Activated CD8-positive, alpha-beta memory T cell treated with anti-CD3 and anti-CD28 coated beads for 36 hours (primary cell): ENCODE measurements at regions not wholly inside any gene's neighbourhood (a gene's known extent, or its start where the extent isn't known, plus 50 kb on each side); places are given as distances from the start of the nearest gene placed in this dataset.
"Not testable (repeated sequence)": the region's sequence is repeated elsewhere in the genome, so short reads cannot be mapped to it uniquely, and the experiment has no call there.

Source experiments
- CTCF ChIA-PET: fragments of 350-600 bp; sonication (Branson Sonifier 250); formaldehyde crosslinking; loops from one replicate; lab custom pipeline; 2021; ENCODE audit warnings: antibody characterized with exemption; lab: Charles Lee
- POLR2A ChIA-PET: fragments of 350-600 bp; sonication (Branson Sonifier 250); formaldehyde crosslinking; loops from one replicate; lab custom pipeline; 2021; ENCODE audit warnings: antibody characterized with exemption; lab: Charles Lee

DNA sequence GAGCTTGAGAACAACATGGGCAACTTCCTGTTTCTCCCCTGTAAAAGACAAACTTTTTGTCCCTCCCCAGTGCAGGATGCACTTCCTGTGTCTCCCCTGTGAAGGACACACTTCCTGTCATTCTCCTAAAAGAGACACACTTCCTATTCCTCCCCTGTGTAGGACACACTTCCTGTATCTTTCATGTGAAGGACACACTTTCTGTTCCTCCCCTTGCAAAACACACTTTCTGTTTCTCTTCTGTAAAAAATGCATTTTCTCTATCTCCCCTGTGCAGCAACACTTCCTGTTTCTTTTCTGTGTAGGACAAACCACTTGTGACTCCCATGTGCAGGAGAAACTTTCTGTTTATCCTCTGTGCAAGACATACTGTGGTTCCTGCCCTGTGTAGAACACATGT is 488.6 kb upstream of the USP9Y start:
- ChIA-PET CTCF (no interaction called here), POLR2A (no interaction called here)

DNA sequence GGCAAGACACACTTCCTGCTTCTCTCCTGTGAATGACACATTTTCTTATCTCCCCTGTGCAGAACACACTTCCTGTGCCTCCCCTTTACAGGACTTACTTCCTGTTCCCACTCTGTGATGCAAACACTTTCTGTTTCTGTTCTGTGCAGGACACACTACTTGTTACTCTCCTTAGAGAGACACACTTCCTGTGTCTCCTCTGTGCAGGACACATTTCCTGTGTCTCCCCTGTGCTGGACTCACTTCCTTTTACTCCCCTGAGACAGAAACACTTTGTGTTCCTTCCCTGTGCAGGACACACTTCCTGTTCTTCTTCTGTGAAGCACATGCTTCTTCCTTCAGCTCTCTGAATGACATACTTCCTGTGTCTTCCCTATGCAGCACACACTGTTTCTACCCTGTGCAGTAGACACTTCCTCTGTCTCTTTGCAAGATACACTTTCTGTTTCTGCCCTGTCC is 485.4 kb upstream of the USP9Y start:
- POLR2A ChIA-PET = no interaction called here
- CTCF ChIA-PET = no interaction called here

DNA sequence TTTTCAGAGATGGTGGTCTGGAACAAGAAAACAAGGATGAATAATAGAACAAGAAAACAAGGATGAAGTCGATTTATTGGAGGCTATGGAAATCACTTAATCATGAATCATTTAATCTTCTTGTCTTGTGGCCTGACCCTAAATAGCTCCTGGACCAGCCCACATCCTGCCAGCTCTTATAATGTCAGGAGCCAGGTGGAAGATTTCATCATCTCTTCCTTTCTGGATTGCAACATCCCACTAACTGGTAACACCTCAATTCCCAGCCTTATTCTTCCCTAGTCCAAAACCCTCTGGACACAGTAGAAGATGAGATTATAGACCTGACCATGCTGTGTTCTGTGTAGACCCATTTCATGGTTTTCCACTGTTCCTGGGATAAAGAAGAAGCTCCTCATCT is 470.1 kb upstream of the USP9Y start:
- POLR2A ChIA-PET = no interaction called here
- CTCF ChIA-PET = no interaction called here

DNA sequence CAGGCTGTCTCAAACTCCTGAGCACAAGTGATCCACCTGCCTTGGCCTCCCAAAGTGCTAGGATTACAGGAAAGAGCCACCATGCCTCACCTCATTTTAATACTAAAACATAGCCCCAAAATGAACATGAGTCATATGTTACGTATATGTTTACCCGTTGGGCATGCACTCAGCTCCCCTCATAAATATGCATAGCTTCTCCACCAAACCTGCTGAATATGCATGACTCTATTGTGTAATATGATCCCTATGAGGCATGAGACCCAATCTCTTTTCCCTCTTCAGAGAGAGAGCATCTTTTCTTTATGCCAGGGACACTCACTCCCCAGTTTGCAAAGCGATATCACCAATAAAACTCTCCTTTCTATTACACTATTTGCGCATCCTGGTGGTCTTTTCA is 464.6 kb upstream of the USP9Y start:
- ChIA-PET POLR2A (no interaction called here), CTCF (no interaction called here)

DNA sequence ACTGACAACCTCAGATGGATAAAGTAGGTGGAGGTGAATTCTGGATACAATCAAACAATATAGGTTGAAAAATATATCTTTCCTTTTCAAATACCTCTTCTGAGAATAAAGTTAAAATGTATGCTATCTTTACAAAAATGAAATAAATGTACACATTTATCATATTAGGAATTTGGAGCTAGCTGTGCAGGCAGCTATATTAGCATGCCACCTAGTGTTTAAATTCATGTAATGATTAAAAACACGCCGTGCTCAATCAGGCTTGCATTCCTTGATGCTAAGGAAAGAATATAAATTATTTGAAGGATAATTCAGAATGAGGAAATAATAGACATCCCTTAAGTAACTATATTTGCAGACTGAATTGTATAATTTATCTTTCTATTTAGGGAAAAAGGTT is 460.7 kb upstream of the USP9Y start:
- CTCF ChIA-PET, POLR2A ChIA-PET: not testable (repeated sequence)

DNA sequence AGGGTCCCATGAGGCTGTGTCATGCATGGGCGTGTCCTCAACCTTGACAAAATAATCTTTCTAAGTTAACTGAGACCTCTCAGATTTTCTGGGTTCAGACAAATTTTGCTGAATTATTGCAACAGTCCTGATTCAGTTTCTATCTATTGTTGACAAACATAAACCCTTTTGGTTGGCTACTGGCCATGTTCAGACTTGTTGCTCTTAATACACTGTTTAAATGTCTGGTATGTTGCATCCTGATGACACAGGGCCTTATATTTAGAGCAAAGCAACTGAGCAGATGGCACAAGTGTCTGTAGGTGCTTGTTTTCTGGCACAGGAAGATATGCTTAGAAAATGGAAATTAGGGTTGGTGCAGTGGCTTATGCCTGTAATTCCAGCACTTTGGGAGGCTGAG is 456.9 kb upstream of the USP9Y start:
- ChIA-PET POLR2A (no interaction called here), CTCF (no interaction called here)

DNA sequence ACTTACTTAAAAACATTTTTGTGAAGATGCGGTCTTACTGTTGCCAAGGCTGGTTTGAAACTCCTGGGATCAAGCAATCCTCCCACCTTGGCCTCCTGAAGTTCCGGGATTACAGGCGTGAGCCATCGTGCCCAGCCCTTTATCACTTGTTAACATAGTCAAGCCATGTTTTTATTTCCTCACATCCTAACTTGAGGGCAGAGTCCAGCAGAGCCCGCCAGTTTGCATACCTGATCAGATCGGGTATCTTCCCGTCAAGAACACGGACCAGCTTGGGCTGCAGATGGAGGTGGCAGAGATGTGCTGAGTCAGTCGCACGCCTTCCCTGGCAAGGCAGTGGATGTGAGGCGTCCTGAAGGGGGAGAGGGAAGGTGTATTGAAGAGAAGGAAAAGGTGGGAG is 447.3 kb upstream of the USP9Y start:
- POLR2A ChIA-PET = no interaction called here
- CTCF ChIA-PET = no interaction called here

DNA sequence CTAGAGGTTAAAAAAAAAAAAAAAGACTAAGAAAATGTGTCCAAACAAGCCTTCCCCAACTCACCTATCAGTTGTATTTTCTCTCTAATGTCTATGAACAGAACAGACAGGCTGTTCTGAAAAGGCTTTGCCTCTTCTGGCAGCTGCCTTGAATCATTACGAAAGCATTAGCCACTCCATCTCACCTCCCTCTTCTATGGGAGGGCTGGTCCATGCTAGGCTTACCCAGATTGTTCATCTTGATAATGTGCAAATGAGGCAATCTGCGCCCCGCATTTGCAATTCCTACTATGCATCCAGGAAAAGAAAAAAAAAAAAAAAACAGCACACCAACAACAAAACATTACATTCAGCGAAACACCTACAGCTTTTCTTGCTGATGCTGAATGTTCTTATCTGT is 429.9 kb upstream of the USP9Y start:
- CTCF ChIA-PET = no interaction called here
- POLR2A ChIA-PET = no interaction called here

DNA sequence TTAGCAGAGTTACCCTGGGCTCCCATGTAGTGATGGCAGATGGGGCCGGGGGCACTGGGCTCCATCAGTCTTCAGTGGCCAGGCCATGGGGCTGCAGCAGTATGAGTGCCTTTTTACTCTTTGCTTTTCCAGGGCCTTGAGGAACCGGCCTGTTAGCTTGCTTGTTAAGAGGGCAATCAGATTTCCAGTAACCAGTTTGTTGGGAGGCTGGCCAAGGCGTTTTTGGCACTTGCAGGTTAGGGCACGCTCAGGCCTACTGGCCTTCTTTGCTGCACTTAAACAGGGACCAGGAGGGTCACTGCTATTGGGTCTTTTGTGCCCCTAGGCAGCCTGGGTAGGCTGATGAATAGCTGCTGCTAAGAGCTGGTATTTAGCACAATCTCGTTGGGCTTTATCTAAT is 415.4 kb upstream of the USP9Y start:
- CTCF ChIA-PET = no interaction called here
- POLR2A ChIA-PET = no interaction called here

DNA sequence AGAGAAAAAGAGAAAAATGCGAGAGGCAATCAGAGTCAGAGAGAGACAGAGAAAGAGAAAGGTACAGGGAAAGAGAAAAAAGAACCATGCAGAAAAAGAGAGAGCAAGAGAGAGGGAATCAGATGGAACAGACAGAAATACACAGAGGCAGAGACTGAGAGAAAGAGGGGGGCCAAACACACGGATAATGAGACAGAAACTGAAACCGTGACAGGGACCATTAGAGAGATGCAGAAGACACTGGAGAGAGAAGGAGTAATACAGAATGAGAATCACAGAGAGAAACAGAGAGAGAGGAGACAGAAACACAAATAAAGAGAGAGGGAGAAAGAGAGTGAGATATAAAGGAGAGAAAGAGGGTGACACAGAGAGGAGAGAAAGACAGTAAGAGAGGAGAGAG is 412.1 kb upstream of the USP9Y start:
- POLR2A ChIA-PET = no interaction called here

DNA sequence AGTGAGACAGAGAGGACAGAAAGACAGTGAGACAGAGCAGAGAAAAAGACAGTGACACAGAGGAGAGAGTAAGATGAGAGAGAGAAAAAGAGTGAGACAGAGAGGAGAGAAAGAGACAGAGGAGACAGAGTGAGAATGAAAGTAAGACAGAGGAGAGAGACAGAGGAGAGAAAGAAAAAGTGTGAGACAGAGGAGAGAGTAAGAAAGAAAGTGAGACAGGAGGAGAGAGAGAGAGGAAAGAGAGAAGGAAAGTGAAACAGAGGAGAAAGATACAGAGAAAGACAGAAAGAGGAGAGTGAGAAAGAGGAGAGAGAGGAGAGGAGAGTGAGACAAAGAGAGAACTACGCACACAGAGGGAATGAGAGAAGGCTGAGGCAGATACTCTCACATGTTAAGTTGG is 411.6 kb upstream of the USP9Y start:
- CTCF ChIA-PET = no interaction called here
- POLR2A ChIA-PET = no interaction called here

More for the DNA sequence above, 412.1 kb upstream of the USP9Y start:
- CTCF ChIA-PET = no interaction called here

DNA sequence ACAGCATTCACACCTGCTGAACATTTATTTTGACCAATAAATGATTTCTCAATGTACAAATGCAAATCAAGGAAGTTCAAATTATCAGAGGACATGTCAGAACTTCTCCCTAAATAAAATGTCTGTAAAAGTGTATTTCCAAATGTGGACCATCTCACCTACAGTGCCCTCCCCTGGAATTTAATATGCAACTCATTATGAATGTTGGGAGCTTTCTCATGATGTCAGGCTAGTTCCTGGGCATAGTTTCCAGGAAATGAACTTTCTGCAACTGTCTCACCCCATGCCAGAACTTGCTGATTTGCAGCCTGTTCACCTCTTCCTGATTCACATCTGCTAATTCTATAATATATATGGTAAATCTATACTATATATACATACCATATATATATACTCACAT is 408.5 kb upstream of the USP9Y start:
- POLR2A ChIA-PET = no interaction called here

DNA sequence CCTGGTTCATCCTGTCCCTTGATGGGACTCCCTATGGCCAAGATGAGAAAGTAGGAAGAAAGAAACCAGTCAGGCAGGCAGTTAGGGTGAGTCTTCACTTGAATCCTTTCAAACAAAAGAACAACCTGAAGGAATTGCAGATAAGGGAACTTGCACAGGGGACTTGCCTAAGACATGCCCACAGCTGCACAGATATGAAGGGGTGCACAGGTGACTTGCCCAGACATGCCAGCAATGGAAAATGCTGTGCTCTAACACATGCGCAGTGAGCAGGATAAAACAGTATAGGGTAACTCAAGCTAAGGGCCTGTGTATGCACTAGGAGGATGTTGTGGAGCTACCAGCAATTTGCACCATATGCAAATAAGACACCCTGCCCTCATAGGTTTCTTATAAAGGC is 404.6 kb upstream of the USP9Y start:
- ChIA-PET POLR2A (no interaction called here), CTCF (no interaction called here)

More for the DNA sequence above, 408.5 kb upstream of the USP9Y start:
- CTCF ChIA-PET = no interaction called here

DNA sequence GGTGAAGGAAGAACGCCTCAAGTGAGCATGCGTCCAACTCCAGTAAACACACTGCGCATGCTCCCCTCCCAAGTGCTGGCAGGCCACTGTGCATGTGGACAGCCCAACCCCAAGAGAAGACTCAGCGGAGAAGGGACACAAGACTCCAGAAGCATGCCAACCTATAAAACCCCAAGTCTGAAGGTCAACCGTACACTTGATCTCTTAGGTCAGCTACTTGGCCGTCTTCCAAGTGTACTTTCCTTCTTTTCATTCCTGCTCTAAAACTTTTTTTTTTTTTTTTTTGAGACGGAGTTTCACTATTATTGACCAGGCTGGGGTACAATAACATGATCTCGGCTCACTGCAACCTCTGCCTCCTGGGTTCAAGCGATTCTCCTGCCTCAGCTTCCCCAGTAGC is 401.2 kb upstream of the USP9Y start:
- POLR2A ChIA-PET, CTCF ChIA-PET: not testable (repeated sequence)

DNA sequence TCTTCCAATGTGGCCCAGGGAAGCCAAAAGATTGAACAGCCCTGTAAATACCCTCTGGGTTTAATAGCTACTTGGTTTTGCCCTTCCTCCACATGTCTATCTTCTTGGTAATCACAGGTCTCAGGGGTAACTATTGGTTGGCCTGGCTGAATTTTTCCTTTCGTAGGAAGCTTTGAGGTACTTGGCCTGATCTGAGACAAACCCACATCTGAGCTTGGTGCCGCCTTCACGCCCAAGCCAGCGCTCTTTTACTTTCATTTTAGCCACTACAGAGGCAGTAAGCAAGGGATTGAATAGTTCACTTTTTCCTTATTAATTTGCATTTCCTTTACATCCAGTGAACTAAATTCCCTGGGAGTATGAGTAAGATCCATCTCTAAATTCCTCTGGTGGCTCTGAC is 397.6 kb upstream of the USP9Y start:
- ChIA-PET POLR2A (no interaction called here), CTCF (no interaction called here)

DNA sequence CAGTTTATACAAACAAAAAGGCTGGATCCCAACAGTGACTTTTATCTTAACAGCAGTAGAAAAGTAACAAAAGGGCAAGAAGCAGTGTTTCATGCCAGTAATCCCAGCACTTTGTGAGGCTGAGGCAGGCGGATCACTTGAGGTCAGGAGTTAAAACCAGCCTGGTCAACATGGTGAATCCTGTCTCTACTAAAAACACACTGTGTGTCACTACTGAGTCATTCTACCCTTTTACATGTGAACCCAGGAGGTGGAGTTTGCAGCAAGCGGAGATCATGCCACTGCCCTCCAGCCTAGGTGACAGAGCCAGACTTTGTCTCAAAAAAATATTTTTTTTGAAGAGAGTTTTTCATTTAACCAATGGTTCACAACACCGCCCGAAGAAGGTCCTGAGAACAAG is 395.6 kb upstream of the USP9Y start:
- ChIA-PET POLR2A (no interaction called here), CTCF (no interaction called here)

DNA sequence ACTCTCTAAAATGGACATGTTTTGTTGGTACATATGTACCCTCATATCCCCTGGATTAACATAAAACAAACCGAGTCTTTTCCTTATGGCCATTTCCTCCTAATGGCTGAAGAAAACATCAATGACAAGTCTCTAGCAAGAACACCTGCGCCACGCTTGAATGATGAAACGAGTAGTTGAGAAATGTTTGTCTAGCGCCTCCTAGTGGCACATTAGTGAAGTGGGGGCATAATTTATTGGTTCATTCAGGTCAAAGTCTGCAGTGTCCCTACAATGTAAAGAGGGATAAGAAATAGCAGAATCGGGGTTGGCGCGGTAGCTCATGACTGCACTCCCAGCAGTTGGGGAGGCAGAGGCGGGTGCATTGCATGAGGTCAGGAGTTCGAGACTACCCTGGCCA is 391.8 kb upstream of the USP9Y start:
- POLR2A ChIA-PET = no interaction called here
- CTCF ChIA-PET = no interaction called here

DNA sequence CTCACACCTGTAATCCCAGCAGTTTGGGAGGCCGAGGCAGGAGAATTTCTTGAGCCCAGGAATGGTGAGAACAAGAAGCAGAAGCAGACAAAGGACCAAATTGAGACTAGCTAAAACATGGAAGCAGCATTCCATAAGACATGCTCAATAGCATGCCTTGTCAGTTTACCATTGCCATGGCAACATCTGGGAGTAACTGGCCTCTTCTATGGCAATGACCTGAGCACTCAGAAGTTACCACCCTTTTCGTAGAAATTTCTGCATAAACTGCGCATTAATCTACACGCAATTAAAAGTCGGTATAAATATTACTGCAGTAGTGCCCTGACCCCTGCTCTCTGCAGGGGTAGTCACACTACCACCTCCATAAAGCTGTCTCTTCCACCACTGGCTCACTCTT is 390.2 kb upstream of the USP9Y start:
- ChIA-PET POLR2A (no interaction called here), CTCF (no interaction called here)

DNA sequence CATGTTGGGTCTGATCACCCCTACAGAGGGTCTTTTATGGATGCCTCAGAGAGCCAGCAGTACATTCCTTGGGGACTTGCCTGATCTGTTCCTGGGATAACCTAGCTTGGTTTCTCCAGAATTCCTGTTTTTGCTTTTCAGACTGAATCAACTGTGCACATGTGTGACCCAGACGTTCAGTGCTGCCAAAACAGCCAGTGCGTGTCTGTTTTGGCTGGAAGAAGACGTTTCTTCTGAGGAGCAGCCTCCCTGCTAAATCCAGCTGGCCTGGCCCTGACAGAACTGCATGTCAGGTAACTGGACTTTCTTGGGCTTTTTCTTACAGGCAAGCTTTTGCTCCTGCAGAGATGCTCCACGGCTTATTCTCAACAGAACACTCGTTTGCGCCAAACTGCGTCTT is 373.3 kb upstream of the USP9Y start:
- ChIA-PET CTCF (no interaction called here), POLR2A (no interaction called here)

DNA sequence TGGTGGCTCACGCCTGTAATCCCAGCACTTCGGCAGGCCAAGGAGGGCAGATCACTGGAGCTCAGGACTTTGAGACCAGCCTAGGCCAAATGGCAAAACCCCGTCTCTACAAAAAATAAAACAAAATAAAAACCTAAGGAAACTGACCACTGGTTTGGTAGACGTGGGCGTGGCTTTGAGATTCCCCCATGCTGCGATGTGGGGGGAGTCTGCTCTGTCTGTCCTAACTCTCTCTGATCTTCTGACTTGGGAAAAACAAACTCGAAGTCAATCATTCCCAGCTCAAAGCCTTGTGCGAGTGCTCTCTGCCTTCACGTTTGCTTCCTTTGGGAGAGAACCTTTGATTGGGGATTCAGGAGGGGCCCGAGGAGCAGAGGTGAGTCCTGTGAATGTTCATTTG is 369.1 kb upstream of the USP9Y start:
- POLR2A ChIA-PET, CTCF ChIA-PET: not testable (repeated sequence)

DNA sequence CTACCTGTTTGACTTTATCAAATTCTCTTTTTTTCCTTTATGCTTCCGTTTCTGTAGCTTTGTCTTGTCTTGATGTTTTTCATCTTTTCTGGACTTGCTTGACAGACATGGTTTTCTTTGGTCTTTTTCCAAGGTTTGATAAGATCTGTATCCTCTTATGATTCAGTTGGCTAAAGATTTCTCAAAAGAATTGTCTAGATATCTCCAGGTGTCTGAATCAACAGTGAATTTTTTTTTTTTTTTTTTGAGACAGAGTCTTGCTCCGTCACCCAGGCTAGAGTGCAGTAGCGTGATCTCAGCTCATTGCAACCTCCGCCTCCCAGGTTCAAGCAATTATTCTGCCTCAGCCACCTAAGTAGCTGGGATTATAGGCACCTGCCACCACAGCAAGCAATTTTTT is 357.8 kb upstream of the USP9Y start:
- POLR2A ChIA-PET = no interaction called here
- CTCF ChIA-PET = no interaction called here

DNA sequence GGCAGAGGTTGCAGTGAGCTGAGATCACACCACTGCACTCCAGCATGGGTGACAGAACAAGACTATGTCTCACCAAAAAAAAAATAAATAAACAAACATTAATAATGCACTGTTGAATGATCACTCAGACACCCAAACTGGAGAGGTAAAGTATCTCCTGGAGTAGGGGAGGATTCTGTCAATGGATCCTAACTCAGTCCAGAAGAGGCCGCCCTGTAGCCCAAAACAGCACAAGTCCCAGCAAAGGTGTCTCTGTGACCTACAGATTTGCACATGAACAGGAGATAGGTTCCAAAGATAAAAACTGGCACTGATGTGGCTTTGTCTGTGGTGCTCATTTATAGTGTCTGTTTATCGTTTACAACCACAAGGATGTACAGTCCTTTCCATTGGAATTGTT is 352.9 kb upstream of the USP9Y start:
- POLR2A ChIA-PET = no interaction called here
- CTCF ChIA-PET = no interaction called here

DNA sequence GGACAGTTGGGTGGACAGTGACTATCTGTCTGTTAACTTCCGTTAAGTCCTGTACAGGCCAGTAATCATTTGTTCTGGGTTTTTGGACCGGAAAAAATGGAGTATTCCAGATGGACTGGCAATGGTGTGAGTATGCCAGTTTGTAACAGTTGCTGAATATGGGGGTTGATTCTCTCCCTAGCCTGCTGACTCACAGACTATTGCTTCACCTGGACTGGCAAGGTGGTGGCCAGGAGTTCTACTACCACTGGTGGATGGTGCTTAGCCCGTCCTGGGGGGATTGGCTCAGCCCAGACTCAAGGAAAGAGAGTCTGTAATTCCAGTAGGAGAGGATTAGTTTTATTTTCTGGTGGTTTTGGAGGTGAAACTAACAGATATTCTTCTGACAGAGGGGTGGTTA is 343.8 kb upstream of the USP9Y start:
- POLR2A ChIA-PET = no interaction called here
- CTCF ChIA-PET = no interaction called here
